HG02763 (cell line): ENCODE measurements at regions not wholly inside any gene's neighbourhood (a gene's known extent, or its start where the extent isn't known, plus 50 kb on each side); places are given as distances from the start of the nearest gene placed in this dataset.
"Not testable (repeated sequence)": the region's sequence is repeated elsewhere in the genome, so short reads cannot be mapped to it uniquely, and the experiment has no call there.

Experiments
- ATAC-seq: cut with Tn5 transposase; IDR thresholded peaks from one replicate; pipeline ENCODE4 v1.9.1; 2021; ENCODE audit warnings: mild to moderate bottlenecking, moderate library complexity; ENCODE audit not compliant: unreplicated experiment

DNA sequence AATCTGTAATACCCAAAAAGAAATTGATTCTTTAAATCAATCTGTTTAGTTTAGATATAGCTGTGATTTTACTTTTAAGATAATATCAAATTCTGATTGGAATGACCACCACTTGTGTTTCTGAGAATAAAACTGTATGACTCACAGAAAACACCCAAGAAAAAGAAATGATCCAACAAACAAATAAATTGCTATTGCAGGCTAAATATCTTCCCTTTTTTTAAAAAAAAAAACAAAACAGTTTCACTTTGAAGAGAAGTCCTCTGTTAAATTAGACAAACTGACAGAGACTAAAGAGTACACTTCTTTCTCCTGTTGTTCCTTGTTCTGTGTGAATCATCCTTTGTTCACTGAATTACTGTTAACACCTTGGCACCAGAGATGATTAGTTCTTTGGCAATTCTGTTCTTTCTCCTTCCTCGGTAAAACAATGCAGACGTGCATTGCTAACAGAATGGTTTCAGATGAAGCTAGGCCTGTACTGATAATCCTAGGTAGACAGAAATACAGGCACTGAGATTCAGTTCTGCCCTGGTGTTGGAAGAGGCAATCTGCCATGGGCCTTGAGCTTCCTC is 895.2 kb upstream of the CITED2 start:
- no peak for ATAC-seq

GRCh38 chr6:140264431-140264830 is 890.0 kb upstream of the CITED2 start:
- ATAC-seq: no peak

DNA sequence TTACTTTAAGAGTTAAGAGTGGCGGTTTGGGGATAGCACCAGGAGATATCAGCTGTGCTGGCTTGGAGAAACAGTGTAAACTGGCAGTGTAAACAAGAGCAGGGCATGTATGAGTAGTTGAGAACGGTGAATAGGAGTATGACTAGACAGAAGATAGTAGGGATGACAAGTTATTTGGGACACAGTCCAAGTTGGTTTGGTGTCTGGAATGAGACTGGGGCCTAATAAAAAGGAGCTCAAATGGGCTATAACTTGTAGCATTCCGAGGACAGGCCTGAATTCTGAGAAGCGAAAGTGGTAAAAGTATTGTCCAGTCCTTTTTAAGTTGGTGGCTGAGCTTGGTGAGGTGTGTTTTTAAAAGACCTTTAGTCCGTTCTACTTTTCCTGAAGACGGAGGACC is 883.9 kb upstream of the CITED2 start:
- not testable (repeated sequence) for ATAC-seq

- ATAC-seq: no peak
Observed at GRCh38 chr6:140256248-140256647, 881.8 kb upstream of the CITED2 start.

GRCh38 chr6:140253096-140253495 is 878.6 kb upstream of the CITED2 start:
- ATAC-seq: no peak

- ATAC-seq: no peak
Observed at GRCh38 chr6:140252099-140252498, 877.7 kb upstream of the CITED2 start.

DNA sequence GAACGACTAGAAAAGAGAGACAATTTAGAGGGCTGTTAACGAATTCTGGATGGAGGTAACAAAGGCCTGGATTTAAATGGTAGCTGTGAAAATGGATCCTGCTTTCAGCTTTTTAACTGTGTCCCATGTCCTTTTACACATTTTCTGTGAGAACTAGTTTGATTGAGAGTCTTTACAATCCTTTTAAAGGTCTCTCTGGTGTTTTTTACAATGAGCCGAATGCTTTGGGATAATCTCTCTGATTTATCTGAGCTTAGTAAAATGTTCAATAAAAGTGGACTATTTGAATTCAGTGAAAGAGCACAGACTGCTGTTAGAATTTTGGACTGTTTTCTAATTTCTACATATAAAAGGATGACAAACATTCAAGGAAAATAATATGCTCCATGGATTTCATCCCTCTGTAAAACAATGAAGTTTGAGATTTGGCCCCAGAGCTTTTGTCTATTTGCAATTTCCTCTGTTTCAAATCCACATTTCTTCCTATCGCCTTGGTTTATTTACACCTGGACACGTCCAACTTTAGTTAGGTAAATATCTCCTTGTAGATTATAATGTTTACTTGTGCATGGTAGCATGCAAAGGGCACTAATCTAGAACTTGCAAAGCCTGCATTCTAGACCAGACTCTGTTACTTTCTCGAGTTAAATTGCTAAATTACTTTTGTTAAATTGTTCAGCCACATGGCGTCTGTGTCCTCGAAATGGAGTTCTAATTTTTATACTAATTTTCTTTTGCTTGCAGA is 871.0 kb upstream of the CITED2 start:
- ATAC-seq: no peak

- no peak for ATAC-seq
Observed at GRCh38 chr6:140237251-140237650, 862.8 kb upstream of the CITED2 start.

DNA sequence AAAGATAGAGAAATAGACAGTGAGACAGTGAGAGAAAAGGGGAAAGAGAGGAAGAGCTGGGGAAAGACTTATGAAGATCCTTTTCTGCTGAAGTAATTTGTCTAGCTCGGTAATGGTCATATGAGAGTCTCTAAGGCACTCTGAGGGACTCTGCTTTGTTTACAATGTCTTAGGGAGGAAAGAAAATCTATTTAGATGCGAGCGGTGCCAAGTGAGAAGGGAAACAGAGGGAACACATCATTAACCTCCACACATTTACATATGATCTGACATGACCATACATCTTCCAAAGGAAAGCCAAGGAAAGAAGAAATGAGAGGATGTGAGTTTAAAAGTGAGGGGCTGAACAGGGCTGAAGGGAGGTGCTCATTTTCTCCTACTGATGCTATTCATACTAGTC is 862.3 kb upstream of the CITED2 start:
- no peak for ATAC-seq

DNA sequence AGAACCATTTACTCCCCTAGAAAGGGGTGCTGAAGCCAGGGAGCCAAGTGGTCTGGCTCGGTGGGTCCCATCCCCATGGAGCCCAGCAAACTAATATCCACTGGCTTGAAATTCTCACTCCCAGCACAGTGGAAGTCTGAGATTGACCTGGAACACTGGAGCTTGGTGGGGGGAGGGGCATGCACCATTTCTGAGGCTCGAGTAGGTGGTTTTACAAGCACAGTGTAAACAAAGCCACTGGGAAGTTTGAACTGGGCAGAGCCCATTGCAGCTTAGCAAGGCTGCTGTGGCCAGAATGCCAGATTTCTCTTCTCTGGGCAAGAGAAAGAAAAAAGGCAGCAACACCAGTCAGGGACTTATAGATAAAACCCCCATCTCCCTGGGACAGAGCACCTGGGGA is 855.8 kb upstream of the CITED2 start:
- no peak for ATAC-seq

GRCh38 chr6:140228491-140228890 is 854.0 kb upstream of the CITED2 start:
- ATAC-seq: no peak

DNA sequence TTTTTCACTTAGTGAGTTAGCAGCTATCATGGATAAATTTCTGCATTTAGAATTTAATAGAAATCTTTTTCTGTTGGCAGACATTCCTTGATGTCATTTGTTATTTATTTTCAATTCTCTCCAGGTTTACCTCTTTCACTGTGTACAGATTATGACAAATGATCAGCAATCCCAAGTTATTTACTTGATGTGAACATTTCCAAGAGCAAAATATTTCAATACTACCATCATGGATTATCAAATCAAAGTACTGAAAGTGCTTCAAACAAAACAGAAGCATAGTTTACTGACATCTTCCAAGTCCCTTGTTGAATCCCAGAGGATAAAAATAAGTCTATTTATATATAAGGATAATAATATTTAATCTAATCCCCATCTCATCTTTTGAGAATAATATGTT is 852.2 kb upstream of the CITED2 start:
- ATAC-seq: no peak

DNA sequence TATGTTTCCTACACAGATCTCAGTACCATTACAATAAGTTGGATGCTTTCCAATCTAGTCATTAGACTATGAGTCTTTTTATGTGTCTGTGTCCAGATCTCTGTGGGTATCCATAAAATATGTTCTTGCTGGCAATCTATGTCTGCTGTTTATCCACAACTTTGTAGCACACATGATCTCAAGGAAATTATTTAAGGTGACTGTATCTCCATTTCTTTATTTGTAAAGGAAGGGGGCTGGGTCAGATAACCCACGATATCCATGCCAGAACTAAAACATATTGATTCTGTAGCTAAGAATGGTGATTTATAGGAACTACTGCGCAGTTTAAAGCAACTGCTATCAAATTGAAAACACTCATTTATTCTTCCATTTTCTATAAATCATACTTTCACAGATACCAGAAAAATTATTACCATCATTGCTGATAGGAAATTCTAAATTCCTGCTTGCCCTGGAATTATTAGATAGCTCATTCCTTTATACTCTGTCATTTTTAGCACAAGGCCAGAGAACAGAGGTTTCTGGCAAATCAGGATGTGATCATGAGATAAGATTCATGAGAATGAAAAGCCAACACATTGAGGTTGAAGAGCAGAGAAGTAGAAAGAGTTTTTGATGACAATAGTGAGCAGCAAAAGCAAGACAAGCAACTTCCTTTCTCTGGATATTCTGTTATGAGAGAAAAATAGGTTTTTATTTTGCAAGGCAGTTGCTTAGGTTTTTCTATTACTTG is 851.4 kb upstream of the CITED2 start:
- ATAC-seq: no peak

DNA sequence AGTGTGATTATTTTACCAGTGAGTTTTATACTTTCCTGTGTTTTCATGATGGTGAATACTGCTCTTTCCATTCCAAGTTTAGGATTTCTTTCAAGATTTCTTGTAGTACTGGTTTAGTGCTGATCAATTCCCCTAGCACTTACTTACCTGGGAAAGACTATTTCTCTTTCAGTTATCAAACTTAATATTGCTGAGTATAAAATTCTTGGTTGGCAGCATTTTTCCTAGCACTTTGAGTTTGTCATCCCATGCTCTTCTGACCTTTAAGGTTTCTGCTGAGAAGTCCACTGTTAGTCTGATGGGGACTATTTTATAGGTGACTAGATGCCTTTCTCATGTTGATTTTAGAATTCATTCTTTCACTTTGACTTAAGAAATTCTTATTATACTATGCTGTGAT is 842.8 kb upstream of the CITED2 start:
- no peak for ATAC-seq

- no peak for ATAC-seq
Observed at GRCh38 chr6:140209775-140210174, 835.3 kb upstream of the CITED2 start.

GRCh38 chr6:140208286-140208685 is 833.8 kb upstream of the CITED2 start:
- no peak for ATAC-seq

DNA sequence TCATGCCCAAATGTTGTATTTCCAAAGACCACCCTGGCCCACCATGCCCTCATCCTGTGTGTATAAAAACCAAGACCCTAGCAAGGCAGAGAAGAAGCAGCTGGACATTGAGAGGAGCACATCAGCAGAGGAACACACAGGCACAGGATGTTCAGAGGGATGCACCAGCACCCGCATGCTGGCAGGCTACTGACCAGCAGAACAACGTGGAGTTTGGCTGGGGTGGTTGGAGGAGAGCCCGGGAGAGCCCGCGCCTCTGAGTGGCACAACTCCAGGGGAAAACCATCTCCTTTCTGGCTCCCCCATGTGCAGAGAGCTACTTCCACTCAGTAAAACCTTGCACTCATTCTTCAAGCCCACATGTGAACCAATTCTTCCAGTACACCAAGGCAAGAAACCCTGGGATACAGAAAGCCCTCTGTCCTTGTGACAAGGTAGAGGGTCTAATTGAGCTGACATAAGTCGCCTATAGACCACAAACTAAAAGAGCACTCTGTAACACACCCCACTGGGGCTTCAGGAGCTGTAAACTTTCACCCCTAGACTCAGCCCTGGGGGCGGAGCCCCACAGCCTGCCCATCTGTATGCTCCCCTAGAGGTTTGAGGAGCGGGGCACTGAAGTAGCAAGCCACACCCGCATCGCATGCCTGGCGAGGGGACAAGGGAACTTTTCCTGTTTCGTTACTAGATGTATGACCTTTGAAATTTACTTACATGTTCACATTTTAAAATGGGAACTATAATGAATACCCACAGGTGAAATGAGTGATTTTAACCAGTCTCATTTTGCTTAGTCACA is 831.5 kb upstream of the CITED2 start:
- no peak for ATAC-seq

GRCh38 chr6:140204154-140204553 is 829.7 kb upstream of the CITED2 start:
- no peak for ATAC-seq

GRCh38 chr6:140203661-140204147 is 829.3 kb upstream of the CITED2 start:
- no peak for ATAC-seq

DNA sequence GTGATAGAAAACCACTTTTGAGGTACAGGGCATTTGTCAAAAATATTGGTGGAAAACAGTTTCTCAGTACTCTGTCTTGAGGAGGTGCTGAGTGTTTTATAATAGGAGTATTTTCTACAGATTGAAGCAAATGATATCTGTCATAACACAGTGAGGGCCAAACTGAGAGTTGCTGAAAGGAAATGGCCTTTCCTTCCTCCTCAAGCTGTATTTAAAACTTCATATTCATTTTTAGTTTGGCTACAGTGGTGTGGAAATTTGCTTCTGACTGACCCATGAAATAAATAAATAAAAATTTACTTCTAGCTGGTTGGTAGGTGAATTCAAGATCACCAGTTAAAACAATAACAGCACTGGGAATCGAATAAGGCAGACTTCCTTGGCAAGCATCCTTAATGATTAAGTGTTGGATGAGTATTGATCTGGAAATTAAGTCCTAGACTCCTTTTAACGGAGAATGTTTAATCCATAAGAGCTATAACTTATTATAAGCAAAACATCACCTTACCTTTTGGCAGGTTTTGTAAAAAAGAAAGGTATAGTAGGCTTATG is 828.6 kb upstream of the CITED2 start:
- ATAC-seq: no peak
